GM18502 (cell line): ENCODE measurements at regions not wholly inside any gene's neighbourhood (a gene's known extent, or its start where the extent isn't known, plus 50 kb on each side); places are given as distances from the start of the nearest gene placed in this dataset.
"Not testable (repeated sequence)": the region's sequence is repeated elsewhere in the genome, so short reads cannot be mapped to it uniquely, and the experiment has no call there.

ENCODE experiments used
- ATAC-seq: cut with Tn5 transposase; IDR thresholded peaks from one replicate; pipeline ENCODE4 v1.9.1; 2021; ENCODE audit warnings: mild to moderate bottlenecking; ENCODE audit not compliant: unreplicated experiment, poor library complexity

- ATAC-seq: no peak
Measured at GRCh38 chr10:123367195-123367594, 213.0 kb downstream of the BUB3 start.

- not testable (repeated sequence) for ATAC-seq
Measured at GRCh38 chr10:123371626-123372025, 217.4 kb downstream of the BUB3 start.

- no peak for ATAC-seq
Measured at GRCh38 chr10:123373591-123373990, 219.4 kb downstream of the BUB3 start.

DNA sequence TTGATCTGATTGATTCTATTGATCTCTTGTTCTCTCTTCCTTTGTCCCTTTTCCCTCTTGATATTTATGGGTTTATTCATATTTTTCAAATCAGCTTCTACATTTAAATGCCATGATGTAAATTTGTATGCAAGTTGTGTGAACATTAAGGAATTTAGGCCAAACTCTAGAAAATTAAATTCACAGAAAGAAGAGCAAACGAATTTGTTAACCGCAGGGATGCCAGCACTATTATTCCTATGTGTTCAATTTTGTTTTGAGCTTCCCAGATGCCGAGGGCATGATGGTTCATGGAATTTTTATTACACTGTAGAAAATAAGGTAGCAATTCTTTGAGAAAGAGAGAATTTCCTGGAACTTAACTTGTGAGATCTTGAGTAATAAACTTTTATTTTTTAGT is 220.9 kb downstream of the BUB3 start:
- ATAC-seq: no peak

- no peak for ATAC-seq
Measured at GRCh38 chr10:123375738-123376137, 221.5 kb downstream of the BUB3 start.

- no peak for ATAC-seq
Measured at GRCh38 chr10:123377883-123378282, 223.7 kb downstream of the BUB3 start.

DNA sequence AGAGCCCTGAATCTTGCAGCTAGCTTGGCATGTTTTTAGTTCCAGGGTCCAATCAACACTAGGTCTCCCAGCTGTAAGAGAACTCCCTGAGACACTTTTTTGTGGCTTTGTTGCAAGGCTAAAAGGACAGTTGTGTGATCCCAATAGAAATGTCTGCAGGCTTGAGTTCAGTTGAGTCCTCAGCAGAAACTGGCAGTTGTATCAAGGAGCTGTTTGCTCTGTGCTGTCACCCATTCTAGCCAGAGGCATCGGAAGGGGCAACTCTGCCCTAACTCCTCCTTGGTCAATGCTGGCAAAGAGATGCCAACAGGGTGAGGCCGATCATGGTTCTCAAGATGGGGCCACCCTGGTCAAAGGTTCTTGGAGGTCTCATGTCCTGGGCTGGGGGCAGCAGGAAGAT is 224.1 kb downstream of the BUB3 start:
- ATAC-seq: no peak

DNA sequence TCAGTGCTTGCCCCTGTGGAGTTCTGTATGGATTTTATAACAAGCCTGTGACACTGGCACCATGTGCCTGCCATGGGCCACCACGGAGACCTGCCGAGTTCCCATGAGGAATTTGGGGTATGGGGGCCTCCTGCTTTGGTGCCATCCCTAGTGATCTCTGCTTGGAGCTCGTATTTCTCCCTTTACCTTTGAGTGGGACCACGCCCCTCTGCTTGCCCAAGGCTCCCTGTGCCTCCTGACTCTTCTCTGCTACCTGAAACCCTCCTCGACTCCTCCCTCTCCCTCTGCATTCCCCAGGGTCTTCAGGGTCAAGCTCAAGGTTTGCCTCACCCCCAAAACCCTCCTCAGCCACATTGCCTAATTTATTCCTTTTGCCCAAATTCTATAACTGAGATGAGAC is 225.0 kb downstream of the BUB3 start:
- ATAC-seq: no peak

DNA sequence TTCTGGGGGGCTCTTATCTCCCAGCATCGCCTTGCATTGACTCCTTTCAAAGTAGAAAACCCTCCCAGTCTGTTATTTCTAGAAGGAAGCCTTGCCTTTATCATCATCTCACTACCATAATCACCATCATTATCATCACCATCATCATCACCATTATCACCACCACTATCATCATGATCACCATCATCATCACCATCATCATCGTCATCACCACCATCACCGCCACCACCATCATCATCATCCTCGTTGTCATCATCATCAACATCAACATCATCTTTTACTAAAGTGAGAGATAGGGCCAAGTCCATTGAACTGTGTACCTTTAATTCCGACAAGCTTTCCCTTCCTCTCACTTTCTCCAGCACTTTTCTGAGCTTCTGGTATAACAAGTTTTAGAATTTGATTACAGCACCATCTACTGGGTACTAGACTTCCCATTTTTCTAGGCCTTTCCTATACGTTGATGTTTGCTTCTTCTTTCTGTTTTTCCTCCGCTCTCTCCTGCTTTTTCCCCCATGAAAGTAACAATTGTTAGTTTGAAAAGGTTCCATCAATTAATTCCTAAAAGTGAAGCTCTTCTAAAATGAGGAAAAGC is 226.4 kb downstream of the BUB3 start:
- ATAC-seq: no peak

DNA sequence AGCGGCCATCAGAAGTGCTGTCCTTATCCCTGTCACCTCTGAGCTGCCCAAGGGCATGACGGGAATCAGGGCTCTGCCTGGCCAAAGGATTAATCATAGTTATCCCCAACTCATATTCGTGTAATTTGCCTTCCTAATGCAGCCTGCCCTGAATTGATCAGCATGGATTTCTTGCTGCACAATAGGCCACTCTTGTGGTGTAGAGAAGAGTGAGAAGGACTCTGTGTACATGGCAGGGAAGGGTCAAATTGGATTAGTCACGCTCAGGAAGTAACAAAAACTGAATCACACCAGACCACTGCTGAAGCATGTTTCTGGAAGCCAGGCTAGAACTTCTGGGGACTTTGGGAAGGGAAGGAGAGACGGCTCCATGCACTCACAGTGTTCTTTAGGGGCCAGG is 227.0 kb downstream of the BUB3 start:
- no peak for ATAC-seq

DNA sequence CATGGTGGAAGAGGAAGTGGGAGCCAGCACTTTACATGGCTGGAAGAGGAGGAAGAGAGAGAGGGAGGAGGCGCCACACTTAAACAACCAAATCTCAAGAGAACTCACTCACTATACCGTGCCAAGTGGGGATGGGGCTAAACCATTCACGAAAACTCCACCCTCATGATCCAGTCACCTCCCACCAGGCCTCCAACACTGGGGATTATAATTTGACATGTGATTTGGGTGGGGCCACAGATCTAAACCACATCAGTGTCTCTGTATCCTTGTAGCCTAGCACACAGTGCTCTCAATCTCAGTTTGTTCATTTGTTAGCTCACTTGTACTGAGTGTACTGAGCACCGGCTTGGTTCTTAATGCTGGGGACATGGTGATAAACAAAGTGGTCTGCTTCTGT is 228.3 kb downstream of the BUB3 start:
- ATAC-seq: no peak

GRCh38 chr10:123385508-123386080 is 231.4 kb downstream of the BUB3 start:
- ATAC-seq: no peak

DNA sequence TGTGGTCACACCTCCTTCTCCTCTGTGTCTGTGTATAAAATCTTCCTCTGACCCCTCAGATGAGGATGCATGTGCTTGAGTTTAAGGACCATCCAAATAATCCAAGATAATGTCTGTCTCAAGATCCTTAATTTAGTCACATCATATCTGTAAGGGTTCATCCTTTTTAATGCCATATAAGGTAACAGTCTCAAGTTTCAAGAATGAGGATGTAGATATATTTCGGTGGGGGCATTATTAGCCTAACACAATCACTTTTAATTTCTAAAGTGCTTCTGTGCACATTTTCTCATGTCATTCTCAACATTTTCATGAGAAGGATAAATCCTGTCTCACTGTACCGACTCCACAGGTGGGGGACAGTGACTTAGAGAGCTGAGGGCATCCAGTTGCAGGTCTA is 235.3 kb downstream of the BUB3 start:
- ATAC-seq: no peak

DNA sequence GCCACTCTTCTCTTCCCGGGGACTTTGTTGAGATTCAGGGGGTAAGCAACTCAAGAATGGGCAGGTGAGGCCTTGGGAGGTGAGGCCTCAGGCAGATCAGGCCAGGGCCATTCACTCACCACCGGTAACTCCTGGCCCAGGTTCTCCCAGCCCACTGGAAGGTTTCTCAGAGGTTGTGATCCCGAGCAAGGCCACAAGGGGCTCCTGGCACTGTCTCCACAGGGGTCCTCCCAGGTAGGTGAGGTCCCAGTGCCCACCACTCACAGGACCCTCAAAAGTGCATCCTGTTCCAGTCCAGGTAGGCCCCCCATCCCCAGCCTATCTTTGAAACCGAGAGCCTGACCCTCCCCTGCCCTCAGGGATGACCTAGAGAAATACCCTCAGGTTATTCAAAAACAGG is 236.1 kb downstream of the BUB3 start:
- ATAC-seq: no peak

- ATAC-seq: no peak
Measured at GRCh38 chr10:123390874-123391273, 236.7 kb downstream of the BUB3 start.

DNA sequence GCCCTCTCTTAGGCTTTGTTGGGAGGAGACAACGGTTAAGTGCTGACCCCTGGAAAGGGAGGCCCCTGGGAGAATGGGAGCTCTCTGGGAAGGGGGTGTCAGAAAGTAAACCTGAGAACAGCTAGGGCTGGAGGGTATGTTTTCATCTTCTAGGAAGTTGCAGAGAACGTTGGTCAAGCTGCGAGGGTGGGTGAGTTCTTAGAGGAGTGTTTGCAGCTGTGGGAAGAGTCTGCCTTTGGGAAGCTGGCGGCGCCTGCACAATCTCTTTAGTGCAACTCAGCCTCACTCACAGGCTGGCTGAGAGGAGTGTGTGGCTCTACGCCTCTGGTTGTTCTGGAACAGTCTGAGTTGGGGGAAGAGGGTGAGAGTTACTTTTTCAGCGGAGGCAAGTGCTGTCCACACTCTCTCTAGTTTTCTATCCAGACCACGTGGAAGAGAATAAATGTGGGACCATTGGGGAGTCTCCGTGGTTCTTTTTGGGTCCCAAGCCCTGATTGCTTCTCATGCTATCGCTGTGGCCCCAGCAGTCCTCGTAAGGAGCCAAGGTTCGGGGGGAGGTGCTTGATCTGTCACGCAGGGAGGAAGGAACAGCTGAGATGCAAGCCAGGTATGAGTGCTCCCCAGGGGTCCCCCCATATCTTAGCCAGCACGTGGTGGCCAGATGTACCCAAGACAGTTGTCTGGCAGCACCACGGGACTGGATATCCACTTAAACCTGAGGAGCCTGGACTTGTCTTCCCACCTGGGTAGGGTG is 237.2 kb downstream of the BUB3 start:
- peak; percentile 40 for ATAC-seq

DNA sequence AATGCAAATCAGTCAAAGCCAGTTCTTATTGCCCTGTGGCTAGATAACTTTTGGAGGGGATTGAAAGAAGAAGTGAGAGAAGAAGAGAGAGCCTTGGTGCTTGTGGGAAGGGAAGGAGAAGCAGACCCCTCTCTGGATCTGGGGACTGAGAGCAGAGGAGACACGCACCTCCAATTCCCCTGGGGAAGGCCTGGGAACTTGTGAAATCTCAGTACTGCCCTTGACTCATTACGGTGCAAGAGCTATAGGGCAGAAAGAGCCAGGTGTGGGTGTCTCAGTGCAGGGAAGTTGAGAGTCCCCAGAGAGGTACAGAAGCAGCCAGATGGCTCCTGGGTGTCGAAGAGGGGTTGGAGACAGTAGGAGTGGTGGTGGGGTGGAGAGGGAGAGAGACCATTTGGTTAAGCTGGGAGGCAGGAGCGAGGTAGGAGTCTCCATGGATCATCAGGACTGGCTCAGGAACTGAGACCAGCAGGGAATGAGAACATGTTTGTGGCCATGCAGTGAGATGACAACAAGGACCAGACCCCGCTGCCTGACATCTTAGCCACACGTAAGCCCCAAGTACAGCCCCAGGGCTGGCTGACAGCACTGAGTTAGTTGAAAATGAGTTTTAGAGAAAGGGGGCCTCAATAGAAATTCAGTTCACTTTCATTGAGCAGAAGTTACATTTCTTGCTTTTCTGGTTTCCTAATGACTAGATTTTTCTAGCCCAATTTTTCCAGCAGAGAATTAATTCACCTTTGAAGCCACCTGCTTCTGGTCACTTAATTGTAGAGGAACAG is 238.2 kb downstream of the BUB3 start:
- ATAC-seq: peak; percentile 89

DNA sequence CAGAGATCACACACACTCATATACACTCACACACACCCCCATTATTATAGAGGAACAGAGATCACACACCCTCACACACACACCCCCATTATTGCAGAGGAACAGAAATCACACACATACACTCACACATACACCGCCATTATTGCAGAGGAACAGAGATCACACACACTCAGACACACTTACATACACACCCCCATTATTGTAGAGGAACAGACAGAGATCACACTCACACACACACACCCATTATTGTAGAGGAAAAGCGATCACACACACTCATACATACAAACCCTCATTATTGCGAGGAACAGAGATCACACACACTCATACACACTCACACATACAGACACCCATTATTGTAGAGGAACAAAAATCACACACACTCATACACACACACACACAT is 239.0 kb downstream of the BUB3 start:
- ATAC-seq: no peak

- ATAC-seq: no peak
Measured at GRCh38 chr10:123394382-123394781, 240.2 kb downstream of the BUB3 start.

DNA sequence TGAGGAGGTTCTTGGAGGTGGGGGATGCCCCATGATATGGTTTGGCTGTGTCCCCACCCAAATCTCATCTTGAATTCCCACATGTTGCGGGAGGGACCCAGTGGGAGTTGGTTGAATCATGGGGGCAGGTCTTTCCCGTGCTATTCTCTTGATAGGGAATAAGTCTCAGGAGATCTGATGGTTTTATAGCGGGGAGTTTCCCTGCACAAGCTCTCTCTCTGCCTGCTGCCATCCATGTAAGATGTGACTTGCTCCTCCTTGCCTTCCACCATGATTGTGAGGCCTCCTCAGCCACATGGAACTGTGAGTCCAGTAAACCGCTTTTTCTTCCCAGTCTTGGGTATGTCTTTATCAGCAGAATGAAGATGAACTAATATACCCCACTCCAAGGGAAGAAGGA is 241.0 kb downstream of the BUB3 start:
- ATAC-seq: not testable (repeated sequence)

- ATAC-seq: no peak
Measured at GRCh38 chr10:123395906-123396305, 241.7 kb downstream of the BUB3 start.
